ENCODE measurements at regions not wholly inside any gene's neighbourhood (a gene's known extent, or its start where the extent isn't known, plus 50 kb on each side); places are given as distances from the start of the nearest gene placed in this dataset.
A peak's percentile ranks its signal among the peaks of the same experiment; 100 is the strongest.

DNA sequence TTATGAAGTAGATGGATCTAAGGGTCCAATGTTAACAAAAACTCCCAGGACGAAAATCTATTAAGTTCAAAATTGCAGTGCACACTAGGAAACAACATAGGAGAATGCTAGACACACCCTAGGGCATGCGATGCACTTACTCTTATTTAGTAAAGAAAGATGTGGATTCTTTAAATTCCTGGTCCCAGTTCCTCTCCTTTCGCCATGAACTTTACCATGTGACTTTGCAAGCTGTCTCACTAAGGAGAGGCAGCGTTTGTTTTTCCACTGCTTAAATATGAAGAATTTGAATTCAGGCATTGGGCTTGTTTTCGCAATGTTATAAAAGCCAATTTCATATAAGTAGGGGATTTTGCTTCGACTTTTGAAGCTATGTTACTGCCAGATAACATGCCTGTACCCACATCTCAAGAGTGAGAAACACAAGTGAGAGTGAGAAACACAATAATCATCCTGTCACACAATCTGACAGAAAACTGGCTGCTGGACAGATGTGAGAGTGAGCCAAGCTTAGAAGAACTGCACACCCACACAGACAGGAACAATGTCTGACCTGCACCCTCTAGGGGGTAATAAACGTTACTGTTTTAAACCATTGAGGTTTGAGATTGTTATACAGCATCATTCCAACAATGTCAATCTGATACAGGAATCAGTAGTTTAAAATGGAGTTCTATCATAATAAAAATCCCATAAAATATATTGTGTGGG, 1308.4 kb downstream of the SLITRK5 start:
- no peak overlapping the region for H3K4me2 ChIP-seq
- TF ChIP-seq CTCF (conservative IDR thresholded peaks at IDR 0.05; ENCODE audit: low read depth in 2 of 2) (0 out of 4 replicates have a peak, but pooled peaks of 1 of the 2 experiments have one; percentile 3), ZNF114 (CRISPR knock-in tag; IDR thresholded peaks at IDR 0.05) (no peak)
- H3K27me3 ChIP-seq (ENCODE audit: insufficient read depth): no peaks in the 10 kb centered on the region
- no peaks in the 10 kb centered on the region for H3F3A ChIP-seq (replicated peaks; ENCODE audit: low read depth)
- Mint-ChIP-seq H3K4me1 (peaks cover 5% of the 10 kb centered on the region; the same call in 2 of the 3 replicates), H3K27ac (no peak overlapping the region), H3K36me3 (ENCODE audit: low read depth) (no peaks in the 10 kb centered on the region), H3K9me3 (no peaks in the 10 kb centered on the region), H3K4me3 (no peak overlapping the region), H3K27me3 (ENCODE audit: insufficient read depth, low read depth, poor library complexity) (no peaks in the 10 kb centered on the region)
- H4K20me1 ChIP-seq (replicated peaks; ENCODE audit: insufficient read depth): no peaks in the 10 kb centered on the region
- DNase-seq (ENCODE audit: low spot score) (peak; percentile 24), ATAC-seq (no peak)
- no peaks in the 10 kb centered on the region for H3K9me2 ChIP-seq (ENCODE audit: insufficient read depth)
- no peaks in the 10 kb centered on the region for H3K36me3 ChIP-seq (ENCODE audit: insufficient read depth)
- peak overlapping the region; percentile 68 for H2AFZ ChIP-seq
- no peaks in the 10 kb centered on the region for H3K4me1 ChIP-seq (ENCODE audit: insufficient read depth)
- H3K79me2 ChIP-seq (replicated peaks; ENCODE audit: insufficient read depth): no peaks in the 10 kb centered on the region
- H3K4me3 ChIP-seq: no peak overlapping the region
- no peak overlapping the region for H3K27ac ChIP-seq (ENCODE audit: low read depth)

- Histone ChIP-seq H3K4me3 (no peak overlapping the region), H3K27ac (ENCODE audit: low read depth) (no peak overlapping the region), H3K79me2 (replicated peaks; ENCODE audit: insufficient read depth) (no peaks in the 10 kb centered on the region), H3K27me3 (ENCODE audit: insufficient read depth) (no peaks in the 10 kb centered on the region), H4K20me1 (replicated peaks; ENCODE audit: insufficient read depth) (no peaks in the 10 kb centered on the region), H3K36me3 (ENCODE audit: insufficient read depth) (no peaks in the 10 kb centered on the region), H3F3A (replicated peaks; ENCODE audit: low read depth) (no peaks in the 10 kb centered on the region), H3K9me2 (ENCODE audit: insufficient read depth) (no peaks in the 10 kb centered on the region), H2AFZ (no peak overlapping the region), H3K4me1 (ENCODE audit: insufficient read depth) (no peaks in the 10 kb centered on the region), H3K4me2 (no peak overlapping the region)
- no peak for DNase-seq (ENCODE audit: low spot score)
- Mint-ChIP-seq H3K4me3 (no peak overlapping the region), H3K27ac (no peak overlapping the region), H3K4me1 (no peaks in the 10 kb centered on the region), H3K36me3 (ENCODE audit: low read depth) (no peaks in the 10 kb centered on the region), H3K9me3 (no peaks in the 10 kb centered on the region; the same call in 2 of the 3 replicates), H3K27me3 (ENCODE audit: insufficient read depth, low read depth, poor library complexity) (no peaks in the 10 kb centered on the region)
- no peak for ATAC-seq
- TF ChIP-seq NANOG (IDR thresholded peaks at IDR 0.05; ENCODE audit: borderline replicate concordance) (no peak), JUNB (IDR thresholded peaks at IDR 0.05; ENCODE audit: unreplicated experiment) (no peak), EZH2 (IDR thresholded peaks at IDR 0.05; ENCODE audit: low read depth, unreplicated experiment) (no peak), POLR2AphosphoS5 (IDR thresholded peaks at IDR 0.05; ENCODE audit: low read depth) (no peak), CTCF (conservative IDR thresholded peaks at IDR 0.05; ENCODE audit: low read depth in 2 of 2) (no peak), EZH2phosphoT487 (IDR thresholded peaks at IDR 0.05; ENCODE audit: unreplicated experiment) (no peak), ZNF331 (CRISPR knock-in tag; IDR thresholded peaks at IDR 0.05; ENCODE audit: low read depth) (no peak), CREB1 (CRISPR knock-in tag; IDR thresholded peaks at IDR 0.05; ENCODE audit: low read depth) (no peak), ETS1 (IDR thresholded peaks at IDR 0.05) (no peak), STAT1 (IDR thresholded peaks at IDR 0.05; ENCODE audit: unreplicated experiment) (no peak)
Observed at GRCh38 chr13:89003656-89004055, 1332.5 kb downstream of the SLITRK5 start.

All from GM23338 (cell line).